H9 (cell line): ENCODE measurements at regions not wholly inside any gene's neighbourhood (a gene's known extent, or its start where the extent isn't known, plus 50 kb on each side); places are given as distances from the start of the nearest gene placed in this dataset.

Experiments used
- DNase-seq: peaks from one replicate; pipeline ENCODE4 v3.0.0-alpha.2; 2017
- H2AFZ ChIP-seq: one replicate; pipeline ENCODE4 v1.6.1; 2013; ENCODE audit warnings: mild to moderate bottlenecking, low read length, control low read depth, moderate library complexity
- H2AK5ac ChIP-seq: 2 replicates; pipeline ENCODE4 v1.6.1; 2013; ENCODE audit warnings: low read length, control low read depth, mixed read lengths; ENCODE audit not compliant: insufficient read length
- H2BK120ac ChIP-seq: one replicate; pipeline ENCODE4 v1.6.1; 2013; ENCODE audit warnings: low read depth, mild to moderate bottlenecking, low read length, control low read depth, inconsistent platforms; ENCODE audit not compliant: poor library complexity, severe bottlenecking
- H2BK12ac ChIP-seq: 2 replicates; pipeline ENCODE4 v1.6.1; 2013; ENCODE audit warnings: low read length, control low read depth, mixed read lengths, low read depth; ENCODE audit not compliant: insufficient read length
- H2BK15ac ChIP-seq: 2 replicates; pipeline ENCODE4 v1.6.1; 2013; ENCODE audit warnings: low read depth, low read length, control low read depth
- H2BK20ac ChIP-seq: one replicate; pipeline ENCODE4 v1.6.1; 2013; ENCODE audit warnings: low read depth, mild to moderate bottlenecking, low read length, control low read depth, inconsistent platforms; ENCODE audit not compliant: poor library complexity, severe bottlenecking
- H2BK5ac ChIP-seq: 2 replicates; pipeline ENCODE4 v1.6.1; 2013; ENCODE audit warnings: low read length, control low read depth, mixed read lengths; ENCODE audit not compliant: insufficient read length
- H3K14ac ChIP-seq: 2 replicates; pipeline ENCODE4 v1.6.1; 2013; ENCODE audit warnings: low read length, control low read depth; ENCODE audit not compliant: insufficient read depth
- H3K18ac ChIP-seq: 2 replicates; pipeline ENCODE4 v1.6.1; 2013; ENCODE audit warnings: low read depth, mild to moderate bottlenecking, mixed read lengths, low read length, control low read depth; ENCODE audit not compliant: insufficient read length
- H3K23ac ChIP-seq: 2 replicates; pipeline ENCODE4 v1.6.1; 2013; ENCODE audit warnings: low read length, control low read depth, mixed read lengths, low read depth; ENCODE audit not compliant: insufficient read length
- H3K23me2 ChIP-seq: 2 replicates; pipeline ENCODE4 v1.6.1; 2013; ENCODE audit warnings: low read depth, mild to moderate bottlenecking, mixed read lengths, low read length, control low read depth; ENCODE audit not compliant: insufficient read length, poor library complexity, severe bottlenecking
- H3K27ac ChIP-seq: 2 replicates; pipeline ENCODE4 v1.5.1; 2013; ENCODE audit warnings: low read length, control low read depth, mixed read lengths, low read depth; ENCODE audit not compliant: insufficient read length
- H3K27me3 ChIP-seq: 2 replicates; pipeline ENCODE4 v1.6.1; 2013; ENCODE audit warnings: low read length, control low read depth, inconsistent platforms; ENCODE audit not compliant: insufficient read depth
- H3K4ac ChIP-seq: 2 replicates; pipeline ENCODE4 v1.6.1; 2013; ENCODE audit warnings: low read depth, mild to moderate bottlenecking, control low read depth, inconsistent platforms, low read length, moderate library complexity
- H3K4me1 ChIP-seq: 2 replicates; pipeline ENCODE4 v1.6.1; 2013; ENCODE audit warnings: low read length, control low read depth, inconsistent platforms; ENCODE audit not compliant: insufficient read depth
- H3K4me2 ChIP-seq: 2 replicates; pipeline ENCODE4 v1.6.1; 2013; ENCODE audit warnings: low read length, control low read depth, mixed read lengths; ENCODE audit not compliant: insufficient read length, insufficient read depth
- H3K56ac ChIP-seq: 2 replicates; pipeline ENCODE4 v1.6.1; 2013; ENCODE audit warnings: low read depth, mild to moderate bottlenecking, mixed read lengths, low read length, control low read depth; ENCODE audit not compliant: insufficient read length
- H3K79me1 ChIP-seq: 2 replicates; pipeline ENCODE4 v1.6.1; 2013; ENCODE audit warnings: low read depth, mild to moderate bottlenecking, moderate library complexity, low read length, control low read depth, inconsistent platforms; ENCODE audit not compliant: insufficient read depth, poor library complexity, severe bottlenecking
- H3K79me2 ChIP-seq: 2 replicates; pipeline ENCODE4 v1.6.1; 2013; ENCODE audit warnings: low read length, control low read depth, inconsistent platforms; ENCODE audit not compliant: insufficient read depth
- H3K9ac ChIP-seq: 2 replicates; pipeline ENCODE4 v1.6.1; 2013; ENCODE audit warnings: low read length, control low read depth, mixed read lengths; ENCODE audit not compliant: insufficient read length; ENCODE audit errors: extremely low read depth
- H3K9me3 ChIP-seq: one replicate; pipeline ENCODE4 v1.6.1; 2013; ENCODE audit warnings: low read depth, low read length, inconsistent platforms; ENCODE audit not compliant: control insufficient read depth
- H3T11ph ChIP-seq: one replicate; pipeline ENCODE4 v1.6.1; 2013; ENCODE audit warnings: mild to moderate bottlenecking, low read length, control low read depth, inconsistent platforms
- H4K20me1 ChIP-seq: one replicate; pipeline ENCODE4 v1.6.1; 2013; ENCODE audit not compliant: control insufficient read depth, insufficient read length, insufficient read depth
- H4K5ac ChIP-seq: 2 replicates; pipeline ENCODE4 v1.6.1; 2013; ENCODE audit warnings: low read depth, mild to moderate bottlenecking, mixed read lengths, low read length, control low read depth; ENCODE audit not compliant: insufficient read length
- H4K8ac ChIP-seq: replicated peaks from 2 replicates; pipeline ENCODE4 v1.6.1; 2013; ENCODE audit warnings: low read length, control low read depth, mixed read lengths, low read depth; ENCODE audit not compliant: insufficient read length
- H4K91ac ChIP-seq: 2 replicates; pipeline ENCODE4 v1.6.1; 2013; ENCODE audit warnings: low read depth, mild to moderate bottlenecking, moderate library complexity, mixed read lengths, low read length, control low read depth; ENCODE audit not compliant: insufficient read length
- H3K27ac Mint-ChIP-seq, 3 experiments: 2 replicates in 2 of 3; 3 replicates in 1 of 3; pipeline ENCODE4 v1.8.0; 2020 to 2021; ENCODE audit warnings: mixed read lengths in 3 of 3, mild to moderate bottlenecking in 1 of 3, moderate library complexity in 1 of 3
- H3K27me3 Mint-ChIP-seq: 2 replicates; pipeline ENCODE4 v1.8.0; 2021; ENCODE audit warnings: low read depth, mild to moderate bottlenecking, moderate library complexity, mixed read lengths
- H3K36me3 Mint-ChIP-seq, 3 experiments: 2 replicates in 2 of 3; 3 replicates in 1 of 3; pipeline ENCODE4 v1.8.0; 2020 to 2021; ENCODE audit warnings: low read depth in 3 of 3, mixed read lengths in 3 of 3; ENCODE audit not compliant: insufficient read depth in 1 of 3
- H3K4me1 Mint-ChIP-seq, 2 experiments: 2 replicates each; pipeline ENCODE4 v1.8.0; 2020; ENCODE audit warnings: mixed read lengths in 2 of 2
- H3K4me3 Mint-ChIP-seq, 2 experiments: 2 replicates in 1 of 2; 3 replicates in 1 of 2; pipeline ENCODE4 v1.8.0; 2020 to 2021; ENCODE audit warnings: mild to moderate bottlenecking in 2 of 2, mixed read lengths in 2 of 2, moderate library complexity in 1 of 2
- H3K9me3 Mint-ChIP-seq, 2 experiments: 2 replicates in 1 of 2; 3 replicates in 1 of 2; pipeline ENCODE4 v1.8.0; 2020; ENCODE audit warnings: mild to moderate bottlenecking in 2 of 2, mixed read lengths in 2 of 2, moderate library complexity in 1 of 2
- CTCF ChIP-seq: fragments of 200-600 bp; sonication (generic); conservative IDR thresholded peaks from 3 replicates; pipeline ENCODE4 v1.8.0; 2021; ENCODE audit warnings: antibody characterized with exemption, mild to moderate bottlenecking
- WGBS: extraction: QIAGEN DNeasy Blood & Tissue Kit; methylation state at CpG from one replicate; pipeline ENCODE4 v1.1.7; 2013; ENCODE audit warnings: missing lambda C conversion rate, low lambda C conversion rate, mixed read lengths; ENCODE audit not compliant: insufficient read length; ENCODE audit errors: extremely low coverage; 5-methylcytosine and 5-hydroxymethylcytosine counted together

GRCh38 chr10:26372513-26373354 is 65.4 kb upstream of the APBB1IP start:
- Histone ChIP-seq H4K8ac (no peak overlapping the region), H3T11ph (no peak overlapping the region), H3K18ac (no peak overlapping the region), H3K4ac (no peak overlapping the region), H3K27me3 (no peaks in the 10 kb centered on the region), H3K14ac (no peak overlapping the region; the same call in 1 of the 2 replicates), H2BK12ac (no peak overlapping the region), H3K23ac (no peak overlapping the region), H3K79me2 (no peaks in the 10 kb centered on the region), H3K27ac (no peak overlapping the region), H3K23me2 (no peaks in the 10 kb centered on the region), H2AFZ (no peak overlapping the region), H2BK15ac (no peak overlapping the region), H3K9ac (no peak overlapping the region), H3K9me3 (no peaks in the 10 kb centered on the region), H3K4me2 (no peak overlapping the region), H2BK120ac (no peak overlapping the region), H4K20me1 (no peaks in the 10 kb centered on the region), H4K91ac (no peak overlapping the region), H2BK20ac (no peak overlapping the region), H2AK5ac (no peak overlapping the region), H4K5ac (no peak overlapping the region), H2BK5ac (no peak overlapping the region), H3K79me1 (no peaks in the 10 kb centered on the region), H3K56ac (no peak overlapping the region), H3K4me1 (no peaks in the 10 kb centered on the region)
- Mint-ChIP-seq H3K9me3 (peaks cover 4% of the 10 kb centered on the region in 2 experiments; a peak in 4 of 5 replicates), H3K27me3 (peaks cover 5% of the 10 kb centered on the region; the same call in 1 of the 2 replicates), H3K36me3 (peaks cover 0 to 3% (median 0%) of the 10 kb centered on the region in 3 experiments; a peak in 2 of 7 replicates), H3K27ac (no peak overlapping the region), H3K4me1 (no peaks in the 10 kb centered on the region), H3K4me3 (no peak overlapping the region)
- no peak for DNase-seq
- WGBS = no CpG with 5 or more reads among the region's 4 CpGs
- TF ChIP-seq CTCF = no peak
